Fibroblast of skin of left biceps (primary cell): ENCODE measurements at regions not wholly inside any gene's neighbourhood (a gene's known extent, or its start where the extent isn't known, plus 50 kb on each side); places are given as distances from the start of the nearest gene placed in this dataset.

Experiments used
- DNase-seq, 2 experiments: peaks; one replicate each; pipeline ENCODE4 v3.0.0-alpha.2; 2013; ENCODE audit warnings: low read depth in 2 of 2

DNA sequence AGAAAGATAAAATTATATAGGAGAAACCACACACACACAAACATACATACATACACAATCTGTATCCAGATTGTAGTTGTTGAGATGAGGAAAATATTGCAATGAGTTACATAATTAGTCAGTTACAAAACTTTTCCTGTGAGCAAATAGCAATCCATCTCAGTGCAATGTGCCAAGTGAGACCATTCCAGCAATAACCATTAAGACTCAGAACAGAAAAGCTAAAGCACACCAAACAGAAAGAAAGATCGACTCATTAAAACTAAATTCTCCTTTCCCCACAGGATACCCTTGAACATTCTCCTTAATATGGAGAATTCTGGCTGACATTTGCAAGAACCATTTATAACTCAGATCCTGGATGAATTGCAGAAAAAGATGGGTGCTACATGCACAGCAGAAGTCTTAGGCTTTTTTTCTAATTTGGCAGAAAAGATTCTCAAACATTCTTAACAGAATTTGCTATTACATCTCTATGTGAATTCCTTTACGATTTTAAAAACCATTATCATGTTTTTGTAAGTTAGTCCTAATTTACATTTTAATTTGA lies 1341.2 kb upstream of the SPRY2 start:
- DNase-seq: no peak

- DNase-seq: no peak
Measured at GRCh38 chr13:81677857-81678256, 1336.9 kb upstream of the SPRY2 start.

DNA sequence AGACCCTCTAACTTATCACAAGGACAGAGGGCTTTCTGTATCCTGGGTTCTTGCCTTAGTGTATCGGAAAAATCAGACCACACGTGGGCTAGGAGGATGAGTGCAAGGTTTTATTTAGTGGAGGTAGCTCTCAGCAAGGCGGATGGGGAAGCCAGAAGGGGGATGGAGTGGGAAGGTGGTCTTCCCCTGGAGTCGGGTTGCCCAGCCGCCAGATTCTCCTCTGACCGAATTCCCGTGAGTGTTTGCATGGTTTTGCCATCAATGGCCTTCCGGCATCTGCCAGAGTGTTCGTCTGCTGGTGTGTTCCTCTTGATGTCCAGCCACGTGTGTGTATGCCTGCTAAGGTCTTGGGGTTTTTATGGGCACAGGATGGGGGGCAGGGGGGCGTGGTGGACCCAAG lies 1335.1 kb upstream of the SPRY2 start:
- no peak for DNase-seq

DNA sequence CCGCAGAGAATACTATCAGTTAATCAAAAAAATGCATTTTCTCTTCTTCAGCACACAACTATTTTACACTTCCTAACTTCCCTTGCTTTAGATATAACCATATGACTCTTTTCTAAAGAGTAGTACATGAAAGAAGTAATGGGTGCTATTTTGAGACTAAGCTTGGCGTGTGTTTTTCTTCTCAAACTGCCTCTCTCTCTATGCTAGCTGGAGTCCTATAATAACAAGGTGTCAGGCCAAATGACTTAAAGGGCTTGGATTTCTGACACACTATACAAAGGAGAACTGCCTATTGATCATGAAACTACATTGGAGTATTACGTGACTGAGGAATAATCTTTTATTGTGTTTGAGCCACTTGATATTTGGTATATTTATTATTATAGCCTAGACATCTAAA lies 1330.1 kb upstream of the SPRY2 start:
- DNase-seq: no peak

DNA sequence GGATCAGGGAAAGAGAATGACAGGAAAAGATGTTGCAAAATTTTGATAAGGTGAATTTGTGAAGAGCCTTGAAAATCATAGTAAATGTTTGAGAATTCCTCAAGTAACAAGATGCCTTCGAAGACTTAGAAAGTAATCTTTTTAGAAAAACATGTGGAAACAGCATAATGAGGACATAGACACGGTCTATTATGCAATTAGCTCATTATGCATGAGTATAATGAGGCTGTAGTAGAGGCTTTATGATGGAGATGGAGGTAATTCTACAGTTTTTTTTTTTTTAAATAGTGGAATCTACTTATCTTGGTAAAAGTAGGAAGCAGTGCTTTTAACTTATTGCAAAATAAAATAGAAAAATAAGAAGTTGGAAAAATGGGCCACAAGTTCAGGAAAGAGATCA lies 1329.1 kb upstream of the SPRY2 start:
- no peak for DNase-seq

GRCh38 chr13:81664872-81665271 lies 1323.9 kb upstream of the SPRY2 start:
- DNase-seq: no peak

- no peak for DNase-seq
Measured at GRCh38 chr13:81659984-81660383, 1319.1 kb upstream of the SPRY2 start.

- no peak for DNase-seq
Measured at GRCh38 chr13:81658598-81659370, 1317.9 kb upstream of the SPRY2 start.

GRCh38 chr13:81639984-81640582 lies 1299.2 kb upstream of the SPRY2 start:
- DNase-seq: no peak

- no peak for DNase-seq
Measured at GRCh38 chr13:81637457-81637856, 1296.5 kb upstream of the SPRY2 start.

DNA sequence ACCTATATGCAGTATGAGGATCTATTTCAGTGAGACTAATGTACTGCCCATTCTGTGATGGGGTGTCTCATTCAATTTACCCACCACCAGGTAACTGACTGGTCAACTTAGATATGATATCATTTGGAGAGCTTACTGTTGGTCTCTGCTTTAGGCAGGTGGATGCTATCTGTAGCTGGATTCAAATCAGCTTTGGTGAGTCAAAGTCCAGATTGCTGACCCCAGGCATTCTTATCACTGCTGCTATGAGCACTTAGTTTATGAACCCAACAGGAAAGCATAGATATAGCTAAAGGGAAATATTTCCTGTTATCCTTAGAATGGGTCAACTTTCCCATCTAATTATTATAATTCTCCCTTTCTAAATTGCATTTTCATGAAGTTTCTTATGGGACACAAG lies 1295.2 kb upstream of the SPRY2 start:
- no peak for DNase-seq

DNA sequence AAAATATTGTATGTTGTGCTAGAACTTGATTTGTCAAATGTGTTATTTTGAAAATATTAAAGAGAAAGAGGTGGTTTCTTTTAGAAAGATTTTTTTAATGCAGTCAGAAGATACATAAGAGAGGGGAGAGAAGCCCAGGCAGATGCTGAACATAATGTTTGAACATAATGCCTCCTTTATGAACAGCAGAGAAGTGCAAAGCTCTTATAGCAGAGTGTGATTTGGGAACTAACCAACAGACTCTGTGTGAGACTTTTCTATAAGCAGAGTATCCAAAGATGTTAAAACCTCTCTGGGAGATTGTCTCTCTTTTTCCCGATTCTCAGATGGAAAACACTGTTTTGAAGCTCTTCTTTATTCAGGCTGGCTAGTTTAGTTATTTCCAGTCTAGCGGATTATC lies 1274.1 kb upstream of the SPRY2 start:
- DNase-seq: no peak

GRCh38 chr13:81610644-81611043 lies 1269.7 kb upstream of the SPRY2 start:
- DNase-seq: no peak

GRCh38 chr13:81609335-81609734 lies 1268.4 kb upstream of the SPRY2 start:
- DNase-seq: no peak

GRCh38 chr13:81606074-81606473 lies 1265.1 kb upstream of the SPRY2 start:
- DNase-seq: no peak

- no peak for DNase-seq
Measured at GRCh38 chr13:81602241-81602640, 1261.3 kb upstream of the SPRY2 start.

GRCh38 chr13:81597101-81597500 lies 1256.2 kb upstream of the SPRY2 start:
- no peak for DNase-seq

DNA sequence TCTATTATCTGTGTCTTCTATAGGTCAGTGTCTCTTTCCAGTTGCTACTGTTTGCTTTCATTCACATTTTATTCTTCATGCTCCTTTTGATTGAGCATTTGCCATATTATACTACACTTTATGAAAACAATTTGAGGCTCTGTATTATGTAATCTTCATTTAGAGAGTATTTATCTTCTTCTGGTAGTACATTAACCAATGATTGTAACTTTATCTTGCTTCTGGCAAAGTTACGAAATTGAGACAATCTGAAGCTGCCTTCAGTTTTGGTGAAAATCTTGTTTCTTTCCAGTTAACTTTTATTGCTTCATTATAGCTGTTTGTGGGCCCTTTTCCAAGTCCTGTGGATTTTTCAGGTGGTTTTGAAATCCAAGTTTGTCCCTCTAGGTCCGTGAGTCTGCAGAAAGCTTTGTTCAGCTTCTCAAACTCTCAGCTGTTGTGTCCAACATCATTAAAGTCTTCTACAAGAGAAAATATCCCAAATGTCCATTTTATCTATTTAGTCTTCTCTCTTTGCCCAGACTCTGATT lies 1255.4 kb upstream of the SPRY2 start:
- DNase-seq: no peak

DNA sequence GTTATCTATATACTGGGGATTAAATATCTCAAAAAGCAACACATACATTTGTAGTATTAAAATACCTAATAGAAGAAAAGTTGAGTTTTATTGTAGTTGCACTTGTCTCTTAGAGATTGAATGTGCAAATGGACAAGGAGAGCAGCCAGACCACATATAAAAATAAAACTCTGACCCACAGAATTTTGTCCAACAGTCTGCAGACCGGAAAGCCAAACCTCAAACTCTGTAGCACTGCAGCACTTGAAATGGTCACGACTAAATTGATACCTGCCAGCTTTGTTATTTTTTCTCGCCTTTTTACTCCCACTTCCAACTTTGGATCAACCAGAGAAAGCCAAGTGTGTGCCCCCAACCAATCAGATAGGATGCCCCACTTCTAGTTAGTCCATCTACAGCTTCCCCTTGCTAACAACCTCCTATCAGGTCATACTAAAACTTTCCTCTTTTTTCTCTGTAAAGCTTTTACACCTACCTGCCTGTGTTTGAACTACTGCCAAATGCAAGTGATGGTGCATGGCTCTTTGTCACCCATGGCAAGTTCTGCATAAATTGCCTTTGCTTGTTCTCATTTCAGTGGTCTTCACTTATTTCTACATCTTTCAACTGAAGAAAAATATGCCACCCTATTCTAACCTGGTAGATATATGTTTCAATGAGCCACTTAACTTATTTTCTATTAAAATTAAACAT lies 1250.7 kb upstream of the SPRY2 start:
- no peak for DNase-seq

DNA sequence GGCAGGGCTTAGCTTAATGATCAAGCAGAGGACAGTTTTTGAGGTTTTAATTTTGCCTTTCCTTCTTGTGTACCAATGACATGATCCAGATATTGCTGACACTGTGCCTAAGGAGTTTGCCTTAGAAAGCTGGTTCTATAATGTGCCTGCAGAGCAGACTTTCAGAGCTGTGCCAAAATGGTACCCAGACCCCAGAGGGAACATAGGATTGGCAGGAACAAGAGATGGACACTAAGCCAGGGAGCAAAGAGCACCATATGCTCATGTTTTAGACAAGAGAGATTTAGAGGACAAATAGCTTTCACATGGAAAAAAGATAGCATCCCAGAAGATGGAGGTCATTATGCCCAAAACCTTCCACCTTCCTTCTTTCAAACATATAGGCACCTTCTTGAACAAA lies 1241.5 kb upstream of the SPRY2 start:
- no peak for DNase-seq

DNA sequence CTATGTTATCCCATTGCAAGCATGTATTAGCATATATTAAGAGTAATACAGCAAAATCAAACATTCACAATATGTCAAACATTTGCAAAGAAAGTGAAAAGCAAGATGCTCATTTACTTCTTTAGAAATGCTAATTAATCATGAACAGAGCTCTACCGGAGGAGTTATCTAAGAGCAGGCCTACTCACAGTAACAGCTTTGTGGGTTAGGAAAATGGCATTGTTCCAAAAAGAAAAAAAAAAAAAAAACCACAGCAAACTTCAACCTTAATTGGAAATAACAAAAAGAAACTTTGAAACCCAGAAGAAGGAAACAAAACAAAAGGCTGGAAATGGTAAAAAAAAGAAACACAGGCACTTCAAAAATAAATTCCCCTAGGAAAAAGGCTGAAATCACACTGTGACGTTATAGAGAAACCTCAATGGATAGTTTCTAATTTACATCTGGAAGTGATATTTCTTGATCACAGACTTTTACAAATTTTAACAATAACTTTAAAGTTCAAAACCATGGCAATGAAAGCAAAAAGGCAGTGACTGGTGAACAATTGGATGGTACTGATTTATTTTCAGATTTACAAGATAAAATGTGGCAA lies 1236.8 kb upstream of the SPRY2 start:
- no peak for DNase-seq

GRCh38 chr13:81568824-81569223 lies 1227.9 kb upstream of the SPRY2 start:
- no peak for DNase-seq
